ENCODE measurements at regions not wholly inside any gene's neighbourhood (a gene's known extent, or its start where the extent isn't known, plus 50 kb on each side); places are given as distances from the start of the nearest gene placed in this dataset.

DNA sequence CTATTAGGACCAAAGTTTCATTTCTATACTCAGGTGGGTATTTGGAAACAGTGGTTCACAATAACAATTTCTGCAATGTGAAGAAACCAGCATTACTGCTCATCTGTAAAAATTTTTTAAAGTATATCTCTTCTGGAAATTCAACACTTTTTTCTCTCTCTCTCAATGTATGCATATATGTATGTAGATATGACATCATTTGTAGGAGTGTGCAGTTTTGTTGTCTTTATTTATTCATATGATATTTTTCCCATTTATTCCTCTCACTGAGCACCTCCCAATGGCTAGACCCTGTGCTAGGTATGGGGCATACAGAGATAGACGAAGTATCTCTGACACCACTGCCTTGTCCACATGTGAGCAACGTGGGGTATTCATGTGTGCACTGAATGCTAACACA, 58.3 kb downstream of the RDH14 start (continued):
- TF ChIP-seq PPARA (CRISPR knock-in tag; IDR thresholded peaks at IDR 0.05; ENCODE audit: borderline replicate concordance) (no peak), ZNF565 (CRISPR knock-in tag; conservative IDR thresholded peaks at IDR 0.05; ENCODE audit: low read depth) (no peak), ZC3H10 (CRISPR knock-in tag; IDR thresholded peaks at IDR 0.05) (no peak)
- TF ChIP-seq, protein P1, sequence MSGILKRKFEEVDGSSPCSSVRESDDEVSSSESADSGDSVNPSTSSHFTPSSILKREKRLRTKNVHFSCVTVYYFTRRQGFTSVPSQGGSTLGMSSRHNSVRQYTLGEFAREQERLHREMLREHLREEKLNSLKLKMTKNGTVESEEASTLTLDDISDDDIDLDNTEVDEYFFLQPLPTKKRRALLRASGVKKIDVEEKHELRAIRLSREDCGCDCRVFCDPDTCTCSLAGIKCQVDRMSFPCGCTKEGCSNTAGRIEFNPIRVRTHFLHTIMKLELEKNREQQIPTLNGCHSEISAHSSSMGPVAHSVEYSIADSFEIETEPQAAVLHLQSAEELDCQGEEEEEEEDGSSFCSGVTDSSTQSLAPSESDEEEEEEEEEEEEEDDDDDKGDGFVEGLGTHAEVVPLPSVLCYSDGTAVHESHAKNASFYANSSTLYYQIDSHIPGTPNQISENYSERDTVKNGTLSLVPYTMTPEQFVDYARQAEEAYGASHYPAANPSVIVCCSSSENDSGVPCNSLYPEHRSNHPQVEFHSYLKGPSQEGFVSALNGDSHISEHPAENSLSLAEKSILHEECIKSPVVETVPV (CRISPR knock-in tag; IDR thresholded peaks at IDR 0.05): no peak

DNA sequence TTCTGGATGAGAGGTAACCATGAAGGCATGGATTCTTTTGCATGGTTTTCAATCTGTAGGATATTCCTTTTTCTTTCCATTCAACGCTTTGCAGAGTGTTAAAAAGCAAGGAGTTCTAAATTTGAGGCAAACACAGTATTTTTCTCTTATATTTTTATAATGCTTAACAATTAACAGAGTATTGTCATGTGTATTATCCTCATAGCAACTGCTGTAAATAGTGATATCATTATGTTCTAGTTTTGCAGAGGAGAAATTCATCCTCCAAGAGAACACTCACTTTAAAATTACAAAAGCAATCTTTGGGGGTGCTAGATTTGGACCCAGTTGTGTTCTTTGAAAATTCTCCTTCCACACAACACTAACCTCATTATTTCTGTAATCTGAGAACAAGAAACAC, 58.7 kb downstream of the RDH14 start:
- no peak for TF ChIP-seq ZFP30 (CRISPR knock-in tag; IDR thresholded peaks at IDR 0.05)
- no peak for TF ChIP-seq ZFP3 (CRISPR knock-in tag; IDR thresholded peaks at IDR 0.05)
- no peak for TF ChIP-seq ZNF8 (CRISPR knock-in tag; IDR thresholded peaks at IDR 0.05)
- no peak for TF ChIP-seq TCF4 (CRISPR knock-in tag; IDR thresholded peaks at IDR 0.05; ENCODE audit: borderline replicate concordance)
- TF ChIP-seq SNAI2 (CRISPR knock-in tag; IDR thresholded peaks at IDR 0.05): no peak
- no peak for TF ChIP-seq ISL1 (CRISPR knock-in tag; IDR thresholded peaks at IDR 0.05)
- TF ChIP-seq GLIS3 (CRISPR knock-in tag; IDR thresholded peaks at IDR 0.05): no peak
- TF ChIP-seq, protein P1 (CRISPR knock-in tag; IDR thresholded peaks at IDR 0.05): no peak
- TF ChIP-seq ESRRG (CRISPR knock-in tag; IDR thresholded peaks at IDR 0.05): no peak
- no peak for TF ChIP-seq TOX (CRISPR knock-in tag; IDR thresholded peaks at IDR 0.05; ENCODE audit: borderline replicate concordance)
- no peak for TF ChIP-seq CSDC2 (CRISPR knock-in tag; IDR thresholded peaks at IDR 0.05)
- no peak for TF ChIP-seq ZC3H10 (CRISPR knock-in tag; IDR thresholded peaks at IDR 0.05)
- TF ChIP-seq RARB (CRISPR knock-in tag; IDR thresholded peaks at IDR 0.05): no peak
- ATAC-seq: no peak

DNA sequence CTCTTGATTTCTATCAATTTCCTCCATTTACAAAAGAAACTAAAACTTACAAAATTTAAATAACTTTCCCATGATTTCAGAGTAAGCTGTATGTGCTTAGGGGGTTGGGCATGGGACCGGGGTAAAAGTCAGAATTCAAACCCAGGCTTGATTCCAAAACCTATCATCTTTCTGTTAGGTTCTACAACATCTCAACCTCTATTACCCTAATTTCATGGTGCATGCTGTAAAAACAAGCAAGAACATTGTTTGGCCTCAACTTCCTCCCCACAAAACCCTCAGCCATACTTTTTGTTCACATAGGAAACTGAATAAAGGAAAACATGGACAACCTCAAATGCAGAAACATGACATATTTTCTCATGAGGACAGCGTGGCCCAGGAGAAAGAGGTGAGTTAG, 59.3 kb downstream of the RDH14 start:
- TF ChIP-seq, protein P2, sequence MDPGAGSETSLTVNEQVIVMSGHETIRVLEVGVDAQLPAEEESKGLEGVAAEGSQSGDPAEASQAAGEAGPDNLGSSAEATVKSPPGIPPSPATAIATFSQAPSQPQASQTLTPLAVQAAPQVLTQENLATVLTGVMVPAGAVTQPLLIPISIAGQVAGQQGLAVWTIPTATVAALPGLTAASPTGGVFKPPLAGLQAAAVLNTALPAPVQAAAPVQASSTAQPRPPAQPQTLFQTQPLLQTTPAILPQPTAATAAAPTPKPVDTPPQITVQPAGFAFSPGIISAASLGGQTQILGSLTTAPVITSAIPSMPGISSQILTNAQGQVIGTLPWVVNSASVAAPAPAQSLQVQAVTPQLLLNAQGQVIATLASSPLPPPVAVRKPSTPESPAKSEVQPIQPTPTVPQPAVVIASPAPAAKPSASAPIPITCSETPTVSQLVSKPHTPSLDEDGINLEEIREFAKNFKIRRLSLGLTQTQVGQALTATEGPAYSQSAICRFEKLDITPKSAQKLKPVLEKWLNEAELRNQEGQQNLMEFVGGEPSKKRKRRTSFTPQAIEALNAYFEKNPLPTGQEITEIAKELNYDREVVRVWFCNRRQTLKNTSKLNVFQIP (CRISPR knock-in tag; IDR thresholded peaks at IDR 0.05; ENCODE audit: borderline replicate concordance, low read depth): no peak
- TF ChIP-seq ZNF565 (CRISPR knock-in tag; conservative IDR thresholded peaks at IDR 0.05; ENCODE audit: low read depth) (no peak), ESRRG (CRISPR knock-in tag; IDR thresholded peaks at IDR 0.05) (no peak), TOX (CRISPR knock-in tag; IDR thresholded peaks at IDR 0.05; ENCODE audit: borderline replicate concordance) (no peak), ZFP3 (CRISPR knock-in tag; IDR thresholded peaks at IDR 0.05) (no peak), RARB (CRISPR knock-in tag; IDR thresholded peaks at IDR 0.05) (no peak), OSR1 (CRISPR knock-in tag; IDR thresholded peaks at IDR 0.05) (no peak), ZC3H10 (CRISPR knock-in tag; IDR thresholded peaks at IDR 0.05) (no peak), ARNTL (CRISPR knock-in tag; IDR thresholded peaks at IDR 0.05; ENCODE audit: borderline replicate concordance, low read depth) (no peak), GLIS3 (CRISPR knock-in tag; IDR thresholded peaks at IDR 0.05) (no peak), TCF4 (CRISPR knock-in tag; IDR thresholded peaks at IDR 0.05; ENCODE audit: borderline replicate concordance) (no peak), ZNF8 (CRISPR knock-in tag; IDR thresholded peaks at IDR 0.05) (no peak)
- TF ChIP-seq, protein P3, sequence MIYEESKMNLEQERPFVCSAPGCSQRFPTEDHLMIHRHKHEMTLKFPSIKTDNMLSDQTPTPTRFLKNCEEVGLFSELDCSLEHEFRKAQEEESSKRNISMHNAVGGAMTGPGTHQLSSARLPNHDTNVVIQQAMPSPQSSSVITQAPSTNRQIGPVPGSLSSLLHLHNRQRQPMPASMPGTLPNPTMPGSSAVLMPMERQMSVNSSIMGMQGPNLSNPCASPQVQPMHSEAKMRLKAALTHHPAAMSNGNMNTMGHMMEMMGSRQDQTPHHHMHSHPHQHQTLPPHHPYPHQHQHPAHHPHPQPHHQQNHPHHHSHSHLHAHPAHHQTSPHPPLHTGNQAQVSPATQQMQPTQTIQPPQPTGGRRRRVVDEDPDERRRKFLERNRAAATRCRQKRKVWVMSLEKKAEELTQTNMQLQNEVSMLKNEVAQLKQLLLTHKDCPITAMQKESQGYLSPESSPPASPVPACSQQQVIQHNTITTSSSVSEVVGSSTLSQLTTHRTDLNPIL (CRISPR knock-in tag; IDR thresholded peaks at IDR 0.05; ENCODE audit: low read depth): no peak
- TF ChIP-seq, protein P4, sequence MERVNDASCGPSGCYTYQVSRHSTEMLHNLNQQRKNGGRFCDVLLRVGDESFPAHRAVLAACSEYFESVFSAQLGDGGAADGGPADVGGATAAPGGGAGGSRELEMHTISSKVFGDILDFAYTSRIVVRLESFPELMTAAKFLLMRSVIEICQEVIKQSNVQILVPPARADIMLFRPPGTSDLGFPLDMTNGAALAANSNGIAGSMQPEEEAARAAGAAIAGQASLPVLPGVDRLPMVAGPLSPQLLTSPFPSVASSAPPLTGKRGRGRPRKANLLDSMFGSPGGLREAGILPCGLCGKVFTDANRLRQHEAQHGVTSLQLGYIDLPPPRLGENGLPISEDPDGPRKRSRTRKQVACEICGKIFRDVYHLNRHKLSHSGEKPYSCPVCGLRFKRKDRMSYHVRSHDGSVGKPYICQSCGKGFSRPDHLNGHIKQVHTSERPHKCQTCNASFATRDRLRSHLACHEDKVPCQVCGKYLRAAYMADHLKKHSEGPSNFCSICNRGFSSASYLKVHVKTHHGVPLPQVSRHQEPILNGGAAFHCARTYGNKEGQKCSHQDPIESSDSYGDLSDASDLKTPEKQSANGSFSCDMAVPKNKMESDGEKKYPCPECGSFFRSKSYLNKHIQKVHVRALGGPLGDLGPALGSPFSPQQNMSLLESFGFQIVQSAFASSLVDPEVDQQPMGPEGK (CRISPR knock-in tag; IDR thresholded peaks at IDR 0.05; ENCODE audit: borderline replicate concordance): no peak
- TF ChIP-seq, protein P1 (CRISPR knock-in tag; IDR thresholded peaks at IDR 0.05): no peak
- ATAC-seq: no peak
